Thoracic aorta (tissue), 2 donors: ENCODE measurements at regions not wholly inside any gene's neighbourhood (a gene's known extent, or its start where the extent isn't known, plus 50 kb on each side); places are given as distances from the start of the nearest gene placed in this dataset.

Experiments
- ATAC-seq: fragments of 150-250 bp; one replicate; pipeline ENCODE4 v1.8.0; 2017; ENCODE audit warnings: low read depth; ENCODE audit not compliant: insufficient number of reproducible peaks, low FRiP score
- DNase-seq: peaks from one replicate; pipeline ENCODE4 v3.0.0-alpha.2; 2020; ENCODE audit warnings: low spot score
- H3K27ac ChIP-seq, 2 donors: fragments of 200-600 bp; sonication (generic); 1 replicate in 1 of 2; 2 replicates in 1 of 2; pipeline ENCODE4 v1.5.1; 2016; ENCODE audit warnings: mild to moderate bottlenecking in 2 of 2, moderate library complexity in 2 of 2
- H3K27me3 ChIP-seq: fragments of 200-600 bp; sonication (generic); replicated peaks from 2 replicates; pipeline ENCODE4 v1.6.0; 2016; ENCODE audit warnings: mild to moderate bottlenecking; ENCODE audit not compliant: insufficient read depth
- H3K36me3 ChIP-seq: fragments of 200-600 bp; sonication (generic); one replicate; pipeline ENCODE4 v1.5.1; 2016
- H3K4me1 ChIP-seq, 2 donors: fragments of 200-600 bp; sonication (generic); 1 replicate in 1 of 2; 2 replicates in 1 of 2; pipeline versions ENCODE4 v1.5.1 to v1.6.0; 2016; ENCODE audit warnings: low read depth in 2 of 2, mild to moderate bottlenecking in 1 of 2; ENCODE audit not compliant: control insufficient read depth in 1 of 2
- H3K4me3 ChIP-seq: fragments of 200-600 bp; sonication (generic); 2 replicates; pipeline ENCODE4 v1.5.1; 2016; ENCODE audit warnings: mild to moderate bottlenecking
- H3K9me3 ChIP-seq: fragments of 200-600 bp; sonication (generic); 2 replicates; pipeline ENCODE4 v1.5.1; 2016
- TF ChIP-seq, protein P1 (sequence below): fragments of 200-600 bp; sonication (generic); IDR thresholded peaks from one replicate; pipeline ENCODE4 v1.5.1; 2019; ENCODE audit warnings: antibody characterized with exemption

DNA sequence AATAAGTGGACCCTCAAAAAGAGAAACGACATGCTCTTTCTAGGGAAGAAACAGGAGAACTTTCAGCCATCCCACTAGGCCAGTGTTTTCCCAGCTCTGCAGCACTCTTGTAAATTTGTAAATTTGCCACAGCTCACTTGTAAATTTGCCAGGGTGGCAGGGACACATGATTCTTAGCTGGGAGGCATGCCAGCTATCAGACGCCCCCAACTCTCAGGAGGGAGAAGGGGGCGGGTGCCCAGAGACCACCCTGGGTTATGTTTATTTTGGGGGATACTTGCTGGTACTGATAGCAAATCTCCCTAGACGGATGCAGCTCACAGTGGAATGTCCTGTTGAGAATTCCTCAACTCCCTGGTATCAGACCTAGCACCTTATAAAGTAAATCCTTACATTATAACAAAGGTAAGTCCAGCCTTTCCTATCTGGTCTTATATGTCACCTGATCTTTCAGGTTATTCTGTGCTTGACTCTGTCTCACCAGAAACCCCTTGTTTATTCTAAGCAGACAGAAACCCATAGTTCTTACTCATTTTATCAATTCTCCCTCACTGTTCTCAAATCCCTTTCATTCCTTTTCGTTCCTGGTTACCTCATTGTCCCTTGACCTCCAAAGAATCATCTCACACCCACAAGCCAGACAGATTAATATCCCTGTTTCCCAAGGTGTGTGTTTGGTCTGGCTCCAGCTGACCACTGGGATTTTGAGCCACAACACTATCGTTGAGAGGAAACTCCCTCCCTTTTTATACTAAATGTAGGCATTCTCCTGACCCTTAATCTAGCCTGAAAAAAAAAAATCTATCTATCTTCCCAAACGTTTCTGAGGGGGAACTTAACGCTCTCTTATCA, 69.3 kb upstream of the HMGA2 start:
- H3K4me1 ChIP-seq: no peaks in the 10 kb centered on the region
- no peaks in the 10 kb centered on the region for H3K9me3 ChIP-seq
- TF ChIP-seq, protein P1, sequence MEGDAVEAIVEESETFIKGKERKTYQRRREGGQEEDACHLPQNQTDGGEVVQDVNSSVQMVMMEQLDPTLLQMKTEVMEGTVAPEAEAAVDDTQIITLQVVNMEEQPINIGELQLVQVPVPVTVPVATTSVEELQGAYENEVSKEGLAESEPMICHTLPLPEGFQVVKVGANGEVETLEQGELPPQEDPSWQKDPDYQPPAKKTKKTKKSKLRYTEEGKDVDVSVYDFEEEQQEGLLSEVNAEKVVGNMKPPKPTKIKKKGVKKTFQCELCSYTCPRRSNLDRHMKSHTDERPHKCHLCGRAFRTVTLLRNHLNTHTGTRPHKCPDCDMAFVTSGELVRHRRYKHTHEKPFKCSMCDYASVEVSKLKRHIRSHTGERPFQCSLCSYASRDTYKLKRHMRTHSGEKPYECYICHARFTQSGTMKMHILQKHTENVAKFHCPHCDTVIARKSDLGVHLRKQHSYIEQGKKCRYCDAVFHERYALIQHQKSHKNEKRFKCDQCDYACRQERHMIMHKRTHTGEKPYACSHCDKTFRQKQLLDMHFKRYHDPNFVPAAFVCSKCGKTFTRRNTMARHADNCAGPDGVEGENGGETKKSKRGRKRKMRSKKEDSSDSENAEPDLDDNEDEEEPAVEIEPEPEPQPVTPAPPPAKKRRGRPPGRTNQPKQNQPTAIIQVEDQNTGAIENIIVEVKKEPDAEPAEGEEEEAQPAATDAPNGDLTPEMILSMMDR: no peak
- DNase-seq (no peak), ATAC-seq (no peak)
- H3K27ac ChIP-seq: no peak overlapping the region
- no peaks in the 10 kb centered on the region for H3K27me3 ChIP-seq
- H3K4me3 ChIP-seq: no peak overlapping the region
- H3K36me3 ChIP-seq: no peaks in the 10 kb centered on the region

DNA sequence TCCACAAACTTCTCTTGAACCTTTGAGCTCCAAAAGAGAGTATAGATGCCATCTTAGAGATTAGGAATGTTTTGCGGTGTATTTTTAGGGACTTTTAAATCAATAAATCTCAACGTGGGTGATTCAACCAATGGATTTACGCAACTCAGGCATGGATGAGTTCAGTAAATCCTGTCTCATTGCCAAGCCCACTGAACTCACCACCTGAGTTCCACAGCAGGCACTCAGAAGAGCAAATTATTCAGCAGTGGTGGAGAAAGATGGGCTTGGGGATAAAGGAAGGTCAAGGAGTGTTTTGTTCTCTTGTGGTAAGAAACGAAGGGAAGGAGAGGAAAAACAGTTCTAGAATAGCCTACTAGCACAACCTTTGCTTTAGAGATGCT, 68.7 kb upstream of the HMGA2 start:
- Histone ChIP-seq H3K36me3 (no peaks in the 10 kb centered on the region), H3K27ac (no peak overlapping the region), H3K9me3 (no peaks in the 10 kb centered on the region), H3K27me3 (no peaks in the 10 kb centered on the region), H3K4me1 (no peaks in the 10 kb centered on the region), H3K4me3 (no peak overlapping the region)
- ATAC-seq: no peak
- TF ChIP-seq, protein P1: no peak
- no peak for DNase-seq

DNA sequence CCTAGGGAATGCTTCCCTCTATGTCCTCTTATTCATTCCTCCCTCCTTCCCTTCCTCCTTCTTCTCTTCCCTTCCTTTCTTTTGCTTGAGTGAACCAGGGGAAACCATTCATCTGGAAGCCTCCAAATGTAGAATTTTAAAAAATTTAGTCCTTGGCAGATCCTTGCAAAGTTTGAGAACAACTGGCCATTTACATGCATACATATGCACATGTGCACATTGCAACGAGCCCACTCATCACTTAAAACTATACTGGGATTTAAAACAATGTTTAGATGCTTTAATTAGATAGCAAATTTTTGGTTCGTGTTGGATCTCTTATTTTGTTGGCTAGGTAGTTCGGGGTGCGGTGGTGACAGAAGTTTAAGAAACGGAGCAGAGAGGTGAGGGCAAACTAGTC, 68.0 kb upstream of the HMGA2 start:
- H3K36me3 ChIP-seq: no peaks in the 10 kb centered on the region
- no peaks in the 10 kb centered on the region for H3K4me1 ChIP-seq
- H3K4me3 ChIP-seq: no peak overlapping the region
- H3K9me3 ChIP-seq: no peaks in the 10 kb centered on the region
- TF ChIP-seq, protein P1: no peak
- no peak overlapping the region for H3K27ac ChIP-seq
- DNase-seq (no peak), ATAC-seq (no peak)
- no peaks in the 10 kb centered on the region for H3K27me3 ChIP-seq

DNA sequence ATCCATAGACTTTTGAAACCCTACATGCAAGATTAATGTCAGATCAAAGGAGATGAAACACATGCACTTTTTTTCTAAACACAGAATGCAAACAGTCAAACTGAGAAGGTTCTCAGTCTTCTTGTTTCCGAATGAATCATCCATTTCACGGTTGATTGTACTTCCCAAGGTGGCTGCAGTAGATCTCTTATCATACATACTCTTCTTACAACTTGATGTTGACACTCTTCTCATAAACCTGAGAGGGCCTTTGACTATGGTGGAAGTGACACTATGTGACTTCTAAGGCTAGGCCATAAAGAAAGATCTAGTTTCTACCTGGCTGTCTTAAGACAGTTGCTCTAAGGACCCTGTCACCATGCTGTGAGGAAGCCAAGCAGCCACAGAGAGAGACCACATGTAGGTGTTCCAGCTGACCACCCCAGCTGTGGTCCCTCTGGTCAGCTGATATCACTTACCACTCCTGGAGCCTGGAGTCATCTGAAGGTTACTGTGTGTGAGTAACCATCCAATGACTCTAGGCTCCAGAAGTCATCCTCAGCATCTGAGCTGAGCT, 67.2 kb upstream of the HMGA2 start:
- no peaks in the 10 kb centered on the region for H3K9me3 ChIP-seq
- H3K4me1 ChIP-seq: no peaks in the 10 kb centered on the region
- no peak for ATAC-seq
- TF ChIP-seq, protein P1: no peak
- H3K27ac ChIP-seq: no peak overlapping the region
- H3K36me3 ChIP-seq: no peaks in the 10 kb centered on the region
- DNase-seq: no peak
- H3K4me3 ChIP-seq: no peak overlapping the region
- no peaks in the 10 kb centered on the region for H3K27me3 ChIP-seq

DNA sequence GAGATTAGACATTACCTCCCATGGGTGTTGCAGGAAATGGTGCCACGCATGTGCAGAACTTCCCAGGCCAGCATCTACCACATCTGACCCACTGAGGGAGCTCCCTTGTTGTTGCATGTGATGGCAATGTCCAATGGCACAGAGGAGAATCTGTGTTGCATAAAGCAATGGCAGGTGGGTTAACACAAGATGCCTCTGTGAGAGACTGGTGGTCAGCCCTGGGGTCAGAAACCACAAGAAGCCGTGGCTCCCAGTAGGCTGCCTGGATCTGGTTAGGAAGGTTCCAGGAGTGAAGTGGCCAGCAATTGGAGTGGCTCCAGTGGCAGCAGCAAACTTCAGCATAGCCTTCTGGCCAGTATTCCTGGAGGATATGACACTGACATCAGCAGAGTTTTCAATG, 65.9 kb upstream of the HMGA2 start:
- no peaks in the 10 kb centered on the region for H3K4me1 ChIP-seq
- H3K9me3 ChIP-seq: no peaks in the 10 kb centered on the region
- no peak for DNase-seq
- TF ChIP-seq, protein P1: no peak
- no peak overlapping the region for H3K4me3 ChIP-seq
- no peaks in the 10 kb centered on the region for H3K27me3 ChIP-seq
- no peak overlapping the region for H3K27ac ChIP-seq
- no peak for ATAC-seq
- H3K36me3 ChIP-seq: no peaks in the 10 kb centered on the region
